Hepatocyte (in vitro differentiated cells): ENCODE measurements at regions not wholly inside any gene's neighbourhood (a gene's known extent, or its start where the extent isn't known, plus 50 kb on each side); places are given as distances from the start of the nearest gene placed in this dataset.

Source experiments
- DNase-seq: peaks from one replicate; pipeline ENCODE4 v3.0.0-alpha.2; 2016; ENCODE audit warnings: low spot score
- H2AFZ ChIP-seq: fragments of 200-600 bp; sonication (generic); 2 replicates; pipeline ENCODE4 v1.6.0; 2016; ENCODE audit warnings: antibody characterized with exemption, mild to moderate bottlenecking
- H3K27ac ChIP-seq: fragments of 200-600 bp; sonication (generic); 2 replicates; pipeline ENCODE4 v1.5.1; 2016; ENCODE audit warnings: mild to moderate bottlenecking
- H3K27me3 ChIP-seq: fragments of 200-600 bp; sonication (generic); 2 replicates; pipeline ENCODE4 v1.6.1; 2016
- H3K36me3 ChIP-seq: fragments of 200-600 bp; sonication (generic); replicated peaks from 2 replicates; pipeline ENCODE4 v1.5.1; 2016; ENCODE audit warnings: low read depth; ENCODE audit not compliant: insufficient read depth
- H3K4me1 ChIP-seq: fragments of 200-600 bp; sonication (generic); 2 replicates; pipeline ENCODE4 v1.5.1; 2016; ENCODE audit warnings: mild to moderate bottlenecking, moderate library complexity; ENCODE audit not compliant: insufficient read depth
- H3K4me2 ChIP-seq: fragments of 200-600 bp; sonication (generic); 2 replicates; pipeline ENCODE4 v1.6.0; 2016
- H3K4me3 ChIP-seq: fragments of 200-600 bp; sonication (generic); 2 replicates; pipeline ENCODE4 v1.5.1; 2016; ENCODE audit warnings: mild to moderate bottlenecking
- H3K79me2 ChIP-seq: fragments of 200-600 bp; sonication (generic); 2 replicates; pipeline ENCODE4 v1.6.0; 2017; ENCODE audit warnings: mild to moderate bottlenecking
- H3K9me2 ChIP-seq: fragments of 200-600 bp; sonication (generic); replicated peaks from 2 replicates; pipeline ENCODE4 v1.6.0; 2017; ENCODE audit warnings: mild to moderate bottlenecking; ENCODE audit not compliant: insufficient read depth
- H3K9me3 ChIP-seq: fragments of 200-600 bp; sonication (generic); 2 replicates; pipeline ENCODE4 v1.5.1; 2016; ENCODE audit warnings: low read depth, mild to moderate bottlenecking
- H4K20me1 ChIP-seq: fragments of 200-600 bp; sonication (generic); 2 replicates; pipeline ENCODE4 v1.6.0; 2016; ENCODE audit warnings: mild to moderate bottlenecking; ENCODE audit not compliant: insufficient read depth, poor library complexity, severe bottlenecking
- EZH2 ChIP-seq: fragments of 200-600 bp; sonication (generic); IDR thresholded peaks from 2 replicates; pipeline ENCODE4 v1.6.1; 2016; ENCODE audit warnings: antibody characterized with exemption, mild to moderate bottlenecking, borderline replicate concordance
- EZH2phosphoT487 ChIP-seq: fragments of 200-600 bp; sonication (generic); IDR thresholded peaks from one replicate; pipeline ENCODE4 v1.6.1; 2018; ENCODE audit warnings: antibody characterized with exemption, mild to moderate bottlenecking, low read depth, moderate library complexity; ENCODE audit not compliant: unreplicated experiment, severe bottlenecking
- WGBS: methylation state at CpG from one replicate; pipeline ENCODE4 v1.1.6; 2016; ENCODE audit warnings: low lambda C conversion rate; ENCODE audit errors: missing lambda C conversion rate; 5-methylcytosine and 5-hydroxymethylcytosine counted together
- TF ChIP-seq, protein P1 (sequence below): fragments of 200-600 bp; sonication (generic); IDR thresholded peaks from 2 replicates; pipeline ENCODE4 v1.5.1; 2016; ENCODE audit warnings: antibody characterized with exemption, mild to moderate bottlenecking; ENCODE audit not compliant: poor library complexity

GRCh38 chr11:28592141-28592540 lies 484.0 kb downstream of the METTL15 start:
- no peak overlapping the region for H3K27ac ChIP-seq
- H3K79me2 ChIP-seq = no peaks in the 10 kb centered on the region
- no peak overlapping the region for H3K4me3 ChIP-seq
- H3K9me2 ChIP-seq = no peaks in the 10 kb centered on the region
- H3K36me3 ChIP-seq = no peaks in the 10 kb centered on the region
- DNase-seq = no peak
- H3K27me3 ChIP-seq = no peaks in the 10 kb centered on the region
- TF ChIP-seq, protein P1, sequence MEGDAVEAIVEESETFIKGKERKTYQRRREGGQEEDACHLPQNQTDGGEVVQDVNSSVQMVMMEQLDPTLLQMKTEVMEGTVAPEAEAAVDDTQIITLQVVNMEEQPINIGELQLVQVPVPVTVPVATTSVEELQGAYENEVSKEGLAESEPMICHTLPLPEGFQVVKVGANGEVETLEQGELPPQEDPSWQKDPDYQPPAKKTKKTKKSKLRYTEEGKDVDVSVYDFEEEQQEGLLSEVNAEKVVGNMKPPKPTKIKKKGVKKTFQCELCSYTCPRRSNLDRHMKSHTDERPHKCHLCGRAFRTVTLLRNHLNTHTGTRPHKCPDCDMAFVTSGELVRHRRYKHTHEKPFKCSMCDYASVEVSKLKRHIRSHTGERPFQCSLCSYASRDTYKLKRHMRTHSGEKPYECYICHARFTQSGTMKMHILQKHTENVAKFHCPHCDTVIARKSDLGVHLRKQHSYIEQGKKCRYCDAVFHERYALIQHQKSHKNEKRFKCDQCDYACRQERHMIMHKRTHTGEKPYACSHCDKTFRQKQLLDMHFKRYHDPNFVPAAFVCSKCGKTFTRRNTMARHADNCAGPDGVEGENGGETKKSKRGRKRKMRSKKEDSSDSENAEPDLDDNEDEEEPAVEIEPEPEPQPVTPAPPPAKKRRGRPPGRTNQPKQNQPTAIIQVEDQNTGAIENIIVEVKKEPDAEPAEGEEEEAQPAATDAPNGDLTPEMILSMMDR = no peak
- TF ChIP-seq EZH2phosphoT487 (no peak), EZH2 (no peak)
- H3K9me3 ChIP-seq = no peaks in the 10 kb centered on the region
- no peaks in the 10 kb centered on the region for H4K20me1 ChIP-seq
- H2AFZ ChIP-seq = no peak overlapping the region
- H3K4me2 ChIP-seq = no peak overlapping the region
- H3K4me1 ChIP-seq = no peaks in the 10 kb centered on the region

- H3K4me3 ChIP-seq = no peak overlapping the region
- H3K9me2 ChIP-seq = no peaks in the 10 kb centered on the region
- TF ChIP-seq EZH2 = no peak
- TF ChIP-seq, protein P1 = no peak
- TF ChIP-seq EZH2phosphoT487 = no peak
- no peaks in the 10 kb centered on the region for H3K36me3 ChIP-seq
- no peaks in the 10 kb centered on the region for H3K4me1 ChIP-seq
- H3K9me3 ChIP-seq = no peaks in the 10 kb centered on the region
- H3K27ac ChIP-seq = no peak overlapping the region
- H4K20me1 ChIP-seq = no peaks in the 10 kb centered on the region
- H3K4me2 ChIP-seq = no peak overlapping the region
- H2AFZ ChIP-seq = no peak overlapping the region
- H3K79me2 ChIP-seq = no peaks in the 10 kb centered on the region
- no peak for DNase-seq
- no peaks in the 10 kb centered on the region for H3K27me3 ChIP-seq
Measured at GRCh38 chr11:28584992-28585391, 476.8 kb downstream of the METTL15 start.

GRCh38 chr11:28582506-28582905 lies 474.3 kb downstream of the METTL15 start:
- H2AFZ ChIP-seq = no peak overlapping the region
- H3K4me2 ChIP-seq = no peak overlapping the region
- H3K9me3 ChIP-seq = no peaks in the 10 kb centered on the region
- no peak overlapping the region for H3K4me3 ChIP-seq
- H3K36me3 ChIP-seq = no peaks in the 10 kb centered on the region
- H3K79me2 ChIP-seq = no peaks in the 10 kb centered on the region
- no peak for TF ChIP-seq EZH2phosphoT487
- TF ChIP-seq, protein P1 = no peak
- no peak for TF ChIP-seq EZH2
- no peaks in the 10 kb centered on the region for H3K4me1 ChIP-seq
- H3K27me3 ChIP-seq = no peaks in the 10 kb centered on the region
- no peaks in the 10 kb centered on the region for H3K9me2 ChIP-seq
- WGBS = 76% methylated on average over 2 of the region's 2 CpGs
- no peak overlapping the region for H3K27ac ChIP-seq
- DNase-seq = no peak
- H4K20me1 ChIP-seq = no peaks in the 10 kb centered on the region
